ENCODE measurements at regions not wholly inside any gene's neighbourhood (a gene's known extent, or its start where the extent isn't known, plus 50 kb on each side); places are given as distances from the start of the nearest gene placed in this dataset.

- no peaks in the 10 kb centered on the region for H3K36me3 ChIP-seq (ENCODE audit: low read depth)
- H3K4me3 ChIP-seq (ENCODE audit: severe bottlenecking) = no peak overlapping the region
- no peaks in the 10 kb centered on the region for H3K27me3 ChIP-seq (ENCODE audit: insufficient read depth, poor library complexity, severe bottlenecking)
- no peaks in the 10 kb centered on the region for H3K9me3 ChIP-seq (ENCODE audit: severe bottlenecking)
- H3K27ac ChIP-seq (ENCODE audit: poor library complexity, severe bottlenecking) = no peak overlapping the region
- no peaks in the 10 kb centered on the region for H3K4me1 ChIP-seq (ENCODE audit: insufficient read depth, poor library complexity, severe bottlenecking)
- DNase-seq (ENCODE audit: low spot score) (no peak), ATAC-seq (ENCODE audit: low read depth) (no peak)
- TF ChIP-seq CTCF (IDR thresholded peaks at IDR 0.05; ENCODE audit: poor library complexity, severe bottlenecking) = no peak
These were observed 257.3 kb downstream of the GLI2 start for GRCh38 chr2:120992791-120993555.

- no peak overlapping the region for H3K4me3 ChIP-seq (ENCODE audit: severe bottlenecking)
- DNase-seq (ENCODE audit: low spot score) (no peak), ATAC-seq (ENCODE audit: low read depth) (no peak)
- no peaks in the 10 kb centered on the region for H3K4me1 ChIP-seq (ENCODE audit: insufficient read depth, poor library complexity, severe bottlenecking)
- no peaks in the 10 kb centered on the region for H3K27me3 ChIP-seq (ENCODE audit: insufficient read depth, poor library complexity, severe bottlenecking)
- no peak for TF ChIP-seq CTCF (IDR thresholded peaks at IDR 0.05; ENCODE audit: poor library complexity, severe bottlenecking)
- H3K27ac ChIP-seq (ENCODE audit: poor library complexity, severe bottlenecking) = no peak overlapping the region
- no peaks in the 10 kb centered on the region for H3K9me3 ChIP-seq (ENCODE audit: severe bottlenecking)
- H3K36me3 ChIP-seq (ENCODE audit: low read depth) = no peaks in the 10 kb centered on the region
These were observed 258.0 kb downstream of the GLI2 start for GRCh38 chr2:120993661-120994060.

GRCh38 chr2:120994301-120994995, 258.8 kb downstream of the GLI2 start:
- no peak for DNase-seq (ENCODE audit: low spot score)
- TF ChIP-seq CTCF (IDR thresholded peaks at IDR 0.05; ENCODE audit: poor library complexity, severe bottlenecking) = no peak
- Histone ChIP-seq H3K27me3 (ENCODE audit: insufficient read depth, poor library complexity, severe bottlenecking) (no peaks in the 10 kb centered on the region), H3K9me3 (ENCODE audit: severe bottlenecking) (no peaks in the 10 kb centered on the region), H3K36me3 (ENCODE audit: low read depth) (no peaks in the 10 kb centered on the region), H3K27ac (ENCODE audit: poor library complexity, severe bottlenecking) (no peak overlapping the region), H3K4me1 (ENCODE audit: insufficient read depth, poor library complexity, severe bottlenecking) (no peaks in the 10 kb centered on the region), H3K4me3 (ENCODE audit: severe bottlenecking) (no peak overlapping the region)
- peak; percentile 23; the same call in 1 of the 3 replicates for ATAC-seq (ENCODE audit: low read depth)

GRCh38 chr2:120995152-120995551, 259.5 kb downstream of the GLI2 start:
- ATAC-seq (ENCODE audit: low read depth) (no peak), DNase-seq (ENCODE audit: low spot score) (no peak)
- no peaks in the 10 kb centered on the region for H3K36me3 ChIP-seq (ENCODE audit: low read depth)
- H3K27ac ChIP-seq (ENCODE audit: poor library complexity, severe bottlenecking) = no peak overlapping the region
- no peaks in the 10 kb centered on the region for H3K27me3 ChIP-seq (ENCODE audit: insufficient read depth, poor library complexity, severe bottlenecking)
- H3K9me3 ChIP-seq (ENCODE audit: severe bottlenecking) = no peaks in the 10 kb centered on the region
- no peak for TF ChIP-seq CTCF (IDR thresholded peaks at IDR 0.05; ENCODE audit: poor library complexity, severe bottlenecking)
- H3K4me3 ChIP-seq (ENCODE audit: severe bottlenecking) = no peak overlapping the region
- no peaks in the 10 kb centered on the region for H3K4me1 ChIP-seq (ENCODE audit: insufficient read depth, poor library complexity, severe bottlenecking)

Measured in RWPE2 (cell line).